DOHH2 (cell line): ENCODE measurements at regions not wholly inside any gene's neighbourhood (a gene's known extent, or its start where the extent isn't known, plus 50 kb on each side); places are given as distances from the start of the nearest gene placed in this dataset.

Experiments
- H3F3A ChIP-seq: fragments of 200-600 bp; sonication (generic), shearing (Covaris generic); 2 replicates; pipeline ENCODE4 v1.6.0; 2016; ENCODE audit warnings: antibody characterized with exemption, mild to moderate bottlenecking; ENCODE audit not compliant: control insufficient read depth, insufficient read depth
- H3K27ac ChIP-seq: fragments of 200-600 bp; sonication (generic); 2 replicates; pipeline ENCODE4 v1.5.1; 2014; ENCODE audit warnings: low read depth, mild to moderate bottlenecking, low read length, moderate library complexity
- H3K27me3 ChIP-seq: fragments of 200-600 bp; sonication (generic); 2 replicates; pipeline ENCODE4 v1.6.1; 2014; ENCODE audit warnings: mild to moderate bottlenecking, low read length, mixed read lengths; ENCODE audit not compliant: control insufficient read depth
- H3K36me3 ChIP-seq: fragments of 200-600 bp; sonication (generic); 2 replicates; pipeline ENCODE4 v1.6.1; 2014; ENCODE audit warnings: mild to moderate bottlenecking, low read length, moderate library complexity, mixed read lengths; ENCODE audit not compliant: control insufficient read depth
- H3K4me1 ChIP-seq: fragments of 200-600 bp; sonication (generic); 2 replicates; pipeline ENCODE4 v1.6.1; 2014; ENCODE audit warnings: mild to moderate bottlenecking, low read length, mixed read lengths; ENCODE audit not compliant: control insufficient read depth
- H3K4me2 ChIP-seq: fragments of 200-600 bp; sonication (generic); 2 replicates; pipeline ENCODE4 v1.6.0; 2014; ENCODE audit warnings: mild to moderate bottlenecking, low read length, moderate library complexity
- H3K4me3 ChIP-seq: fragments of 200-600 bp; sonication (generic); 2 replicates; pipeline ENCODE4 v1.5.1; 2014; ENCODE audit warnings: mild to moderate bottlenecking, low read length, mixed read lengths
- H3K79me2 ChIP-seq: fragments of 200-600 bp; sonication (generic); 2 replicates; pipeline ENCODE4 v1.6.1; 2014; ENCODE audit warnings: mild to moderate bottlenecking, low read length, mixed read lengths; ENCODE audit not compliant: control insufficient read depth
- H3K9me2 ChIP-seq: fragments of 200-600 bp; sonication (generic); replicated peaks from 2 replicates; pipeline ENCODE4 v1.6.1; 2014; ENCODE audit warnings: mild to moderate bottlenecking, low read length, mixed read lengths; ENCODE audit not compliant: control insufficient read depth
- H3K9me3 ChIP-seq: fragments of 200-600 bp; sonication (generic); 2 replicates; pipeline ENCODE4 v1.6.1; 2014; ENCODE audit warnings: antibody characterized with exemption, low read length, mixed read lengths; ENCODE audit not compliant: control insufficient read depth, insufficient read depth
- H4K20me1 ChIP-seq: fragments of 200-600 bp; sonication (generic); 2 replicates; pipeline ENCODE4 v1.6.0; 2014; ENCODE audit warnings: low read depth, mild to moderate bottlenecking, antibody characterized with exemption, low read length, moderate library complexity; ENCODE audit not compliant: control insufficient read depth, insufficient read depth
- EZH2phosphoT487 ChIP-seq: fragments of 200-600 bp; sonication (generic); IDR thresholded peaks from 2 replicates; pipeline ENCODE4 v1.6.1; 2017; ENCODE audit warnings: borderline replicate concordance, mild to moderate bottlenecking, antibody characterized with exemption, low read length, moderate library complexity, mixed read lengths
- TF ChIP-seq, protein P1 (sequence below): fragments of 200-600 bp; sonication (generic); IDR thresholded peaks from one replicate; pipeline ENCODE4 v1.5.1; 2014; ENCODE audit warnings: antibody characterized with exemption, mild to moderate bottlenecking, low read depth, low read length; ENCODE audit not compliant: poor library complexity, severe bottlenecking

GRCh38 chr5:97534166-97534565, 351.1 kb upstream of the RIOK2 start:
- no peak overlapping the region for H3K4me3 ChIP-seq
- no peaks in the 10 kb centered on the region for H3F3A ChIP-seq
- no peak overlapping the region for H3K4me2 ChIP-seq
- no peaks in the 10 kb centered on the region for H3K36me3 ChIP-seq
- H3K79me2 ChIP-seq, result no peaks in the 10 kb centered on the region
- H3K27ac ChIP-seq, result no peak overlapping the region
- TF ChIP-seq EZH2phosphoT487, result no peak
- TF ChIP-seq, protein P1, sequence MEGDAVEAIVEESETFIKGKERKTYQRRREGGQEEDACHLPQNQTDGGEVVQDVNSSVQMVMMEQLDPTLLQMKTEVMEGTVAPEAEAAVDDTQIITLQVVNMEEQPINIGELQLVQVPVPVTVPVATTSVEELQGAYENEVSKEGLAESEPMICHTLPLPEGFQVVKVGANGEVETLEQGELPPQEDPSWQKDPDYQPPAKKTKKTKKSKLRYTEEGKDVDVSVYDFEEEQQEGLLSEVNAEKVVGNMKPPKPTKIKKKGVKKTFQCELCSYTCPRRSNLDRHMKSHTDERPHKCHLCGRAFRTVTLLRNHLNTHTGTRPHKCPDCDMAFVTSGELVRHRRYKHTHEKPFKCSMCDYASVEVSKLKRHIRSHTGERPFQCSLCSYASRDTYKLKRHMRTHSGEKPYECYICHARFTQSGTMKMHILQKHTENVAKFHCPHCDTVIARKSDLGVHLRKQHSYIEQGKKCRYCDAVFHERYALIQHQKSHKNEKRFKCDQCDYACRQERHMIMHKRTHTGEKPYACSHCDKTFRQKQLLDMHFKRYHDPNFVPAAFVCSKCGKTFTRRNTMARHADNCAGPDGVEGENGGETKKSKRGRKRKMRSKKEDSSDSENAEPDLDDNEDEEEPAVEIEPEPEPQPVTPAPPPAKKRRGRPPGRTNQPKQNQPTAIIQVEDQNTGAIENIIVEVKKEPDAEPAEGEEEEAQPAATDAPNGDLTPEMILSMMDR, result peak; percentile 54
- no peaks in the 10 kb centered on the region for H3K9me3 ChIP-seq
- H3K27me3 ChIP-seq, result no peaks in the 10 kb centered on the region
- H4K20me1 ChIP-seq, result no peaks in the 10 kb centered on the region
- no peaks in the 10 kb centered on the region for H3K9me2 ChIP-seq
- no peaks in the 10 kb centered on the region for H3K4me1 ChIP-seq

DNA sequence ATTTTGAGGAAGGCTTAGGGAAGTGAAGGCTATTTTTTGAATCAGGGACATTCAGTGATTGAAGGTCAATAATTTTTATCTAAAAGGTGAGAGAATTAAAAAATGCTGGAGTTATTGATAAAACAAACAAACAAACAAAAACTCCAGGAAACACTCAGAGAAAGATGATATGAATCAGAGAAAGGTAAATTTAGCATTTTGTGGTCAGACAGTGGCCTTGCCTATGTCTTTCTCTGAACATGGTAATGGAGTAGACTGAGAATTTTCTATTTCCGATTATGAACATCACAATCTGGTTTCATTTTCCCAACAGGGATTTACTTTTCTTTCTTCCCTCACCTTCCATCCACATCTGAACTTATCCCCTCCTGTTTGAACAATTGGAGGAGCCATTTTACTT, 353.6 kb upstream of the RIOK2 start:
- Histone ChIP-seq H3K27ac (no peak overlapping the region), H3K9me3 (no peaks in the 10 kb centered on the region), H3K9me2 (no peaks in the 10 kb centered on the region), H4K20me1 (no peaks in the 10 kb centered on the region), H3K4me2 (no peak overlapping the region), H3K27me3 (no peaks in the 10 kb centered on the region), H3K4me3 (no peak overlapping the region), H3K4me1 (no peaks in the 10 kb centered on the region), H3F3A (no peaks in the 10 kb centered on the region), H3K36me3 (no peaks in the 10 kb centered on the region), H3K79me2 (no peaks in the 10 kb centered on the region)
- no peak for TF ChIP-seq EZH2phosphoT487
- TF ChIP-seq, protein P1, result no peak

GRCh38 chr5:97538912-97539311, 355.9 kb upstream of the RIOK2 start:
- Histone ChIP-seq H3K4me2 (no peak overlapping the region), H3K79me2 (no peaks in the 10 kb centered on the region), H3F3A (no peaks in the 10 kb centered on the region), H3K9me3 (no peaks in the 10 kb centered on the region), H3K27ac (no peak overlapping the region), H3K4me1 (no peaks in the 10 kb centered on the region), H3K36me3 (no peaks in the 10 kb centered on the region), H3K9me2 (no peaks in the 10 kb centered on the region), H3K27me3 (no peaks in the 10 kb centered on the region), H4K20me1 (no peaks in the 10 kb centered on the region), H3K4me3 (no peak overlapping the region)
- TF ChIP-seq EZH2phosphoT487, result no peak
- TF ChIP-seq, protein P1, result no peak

- Histone ChIP-seq H3K36me3 (no peaks in the 10 kb centered on the region), H3K9me2 (no peaks in the 10 kb centered on the region), H3K4me3 (no peak overlapping the region), H4K20me1 (no peaks in the 10 kb centered on the region), H3F3A (no peaks in the 10 kb centered on the region), H3K4me2 (no peak overlapping the region), H3K27me3 (no peaks in the 10 kb centered on the region), H3K4me1 (no peaks in the 10 kb centered on the region), H3K79me2 (no peaks in the 10 kb centered on the region), H3K27ac (no peak overlapping the region), H3K9me3 (no peaks in the 10 kb centered on the region)
- TF ChIP-seq EZH2phosphoT487, result no peak
- TF ChIP-seq, protein P1, result no peak
These were observed 358.8 kb upstream of the RIOK2 start for GRCh38 chr5:97541864-97542263.
